ENCODE measurements at regions not wholly inside any gene's neighbourhood (a gene's known extent, or its start where the extent isn't known, plus 50 kb on each side); places are given as distances from the start of the nearest gene placed in this dataset.

- DNase-seq (ENCODE audit: low spot score) = no peak
These were observed 81.7 kb upstream of the HMHB1 start for GRCh38 chr5:143730112-143730801.

DNA sequence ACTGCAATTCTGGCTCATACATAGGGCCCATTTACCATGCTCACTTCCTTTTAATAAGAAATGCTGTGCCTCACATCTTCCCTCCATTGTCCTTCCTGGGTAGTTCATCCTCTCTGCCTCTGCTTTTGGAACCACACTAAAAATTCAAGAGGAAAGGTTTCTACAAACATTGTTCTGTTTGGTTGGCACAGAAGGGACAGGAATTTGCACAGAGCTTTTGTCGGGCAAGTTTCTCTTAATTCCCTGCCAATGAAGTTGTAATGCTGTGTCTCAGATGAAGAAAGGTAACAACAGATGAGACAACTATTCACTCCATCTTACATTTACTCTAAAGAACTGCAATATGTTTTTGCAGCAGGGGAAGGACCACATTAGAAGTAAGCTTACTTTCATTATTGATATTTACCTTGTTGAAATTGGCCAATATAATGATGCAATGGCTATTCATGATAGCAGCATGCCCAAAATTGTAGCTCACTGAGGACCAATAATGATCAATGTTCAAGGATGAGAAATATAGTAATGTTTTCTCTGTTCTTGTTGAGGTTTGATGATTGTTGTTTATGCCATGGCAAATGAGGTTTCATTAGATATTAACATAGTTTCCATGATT lies 82.5 kb upstream of the HMHB1 start:
- no peak for DNase-seq (ENCODE audit: low spot score)

DNA sequence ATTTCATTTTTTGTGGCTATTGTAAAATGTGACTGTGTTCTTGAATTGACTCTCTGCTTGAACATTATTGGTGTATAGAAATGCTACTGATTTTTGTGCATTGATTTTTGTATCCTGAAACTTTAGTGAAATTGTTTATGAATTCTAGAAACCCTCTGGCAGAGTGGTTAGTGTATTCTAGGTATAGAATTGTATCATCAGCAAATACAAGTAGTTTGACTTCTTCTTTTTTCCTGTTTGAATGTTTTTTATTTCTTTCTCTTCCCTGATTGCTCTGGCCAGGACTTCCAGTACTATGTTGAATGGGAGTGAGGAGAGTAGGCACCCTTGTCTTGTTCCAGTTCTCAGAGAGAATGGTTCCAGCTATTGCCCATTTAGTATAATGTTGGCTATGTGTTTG lies 88.8 kb upstream of the HMHB1 start:
- DNase-seq (ENCODE audit: low spot score) = no peak

DNA sequence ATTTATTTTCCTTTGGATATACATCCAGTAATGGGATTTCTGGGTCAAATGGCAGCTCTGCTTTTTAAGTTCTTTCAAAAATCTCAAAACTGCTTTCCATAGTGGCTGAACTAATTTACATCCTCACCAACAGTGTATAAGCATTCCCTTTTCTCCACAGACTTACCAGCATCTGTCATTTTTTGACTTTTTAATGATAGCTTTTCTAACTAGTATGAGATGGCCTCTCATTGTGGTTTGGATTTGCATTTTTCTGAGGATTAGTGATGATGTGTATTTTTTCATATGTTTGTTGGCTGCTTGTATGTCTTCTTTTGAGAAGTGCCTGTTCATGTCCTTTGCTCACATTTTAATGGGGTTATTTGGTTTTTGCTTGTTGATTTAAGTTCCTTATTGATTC lies 90.0 kb upstream of the HMHB1 start:
- DNase-seq (ENCODE audit: low spot score) = no peak

- DNase-seq (ENCODE audit: low spot score) = no peak
These were observed 91.3 kb upstream of the HMHB1 start for GRCh38 chr5:143720689-143721088.

DNA sequence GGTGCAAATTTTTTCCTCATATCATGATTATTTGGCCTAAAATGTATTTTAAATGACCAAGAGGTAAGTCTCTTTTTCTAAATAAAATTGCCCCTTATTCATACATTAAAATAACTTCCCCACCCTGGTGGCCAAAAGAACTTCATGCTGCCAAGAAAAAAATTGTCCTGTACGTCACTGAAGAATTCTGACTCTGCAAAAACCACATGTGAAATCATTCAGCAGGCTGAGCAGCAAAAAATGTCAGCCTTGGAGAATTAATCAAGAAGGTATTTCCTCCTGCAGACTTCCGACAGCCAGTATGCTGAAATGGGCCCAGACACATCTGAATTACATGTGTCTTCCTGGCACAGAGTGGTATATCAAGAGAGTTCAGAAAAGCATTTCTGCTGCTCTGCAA lies 94.6 kb upstream of the HMHB1 start:
- no peak for DNase-seq (ENCODE audit: low spot score)

DNA sequence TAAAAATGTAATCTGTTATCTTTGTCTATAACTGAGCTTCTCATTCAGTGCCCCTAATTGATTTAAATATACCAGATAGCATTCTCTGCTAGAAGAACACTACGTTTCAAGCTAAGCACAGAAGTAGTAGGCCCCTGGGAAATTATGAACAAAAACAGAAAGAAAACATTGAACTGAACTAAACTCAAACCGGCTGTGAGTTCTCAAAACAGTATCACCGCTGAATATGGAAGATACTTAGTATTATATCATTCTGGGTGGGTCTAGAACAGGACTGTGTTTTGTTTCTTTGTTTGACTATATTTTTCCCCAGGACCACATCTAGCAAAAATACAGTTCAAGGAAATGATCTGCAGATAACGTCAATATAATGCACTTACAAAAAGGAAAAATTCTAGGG lies 95.1 kb upstream of the HMHB1 start:
- DNase-seq (ENCODE audit: low spot score) = no peak

GRCh38 chr5:143715616-143716015 lies 96.3 kb upstream of the HMHB1 start:
- DNase-seq (ENCODE audit: low spot score) = no peak

- DNase-seq (ENCODE audit: low spot score) = no peak
These were observed 97.3 kb upstream of the HMHB1 start for GRCh38 chr5:143714629-143715028.

DNA sequence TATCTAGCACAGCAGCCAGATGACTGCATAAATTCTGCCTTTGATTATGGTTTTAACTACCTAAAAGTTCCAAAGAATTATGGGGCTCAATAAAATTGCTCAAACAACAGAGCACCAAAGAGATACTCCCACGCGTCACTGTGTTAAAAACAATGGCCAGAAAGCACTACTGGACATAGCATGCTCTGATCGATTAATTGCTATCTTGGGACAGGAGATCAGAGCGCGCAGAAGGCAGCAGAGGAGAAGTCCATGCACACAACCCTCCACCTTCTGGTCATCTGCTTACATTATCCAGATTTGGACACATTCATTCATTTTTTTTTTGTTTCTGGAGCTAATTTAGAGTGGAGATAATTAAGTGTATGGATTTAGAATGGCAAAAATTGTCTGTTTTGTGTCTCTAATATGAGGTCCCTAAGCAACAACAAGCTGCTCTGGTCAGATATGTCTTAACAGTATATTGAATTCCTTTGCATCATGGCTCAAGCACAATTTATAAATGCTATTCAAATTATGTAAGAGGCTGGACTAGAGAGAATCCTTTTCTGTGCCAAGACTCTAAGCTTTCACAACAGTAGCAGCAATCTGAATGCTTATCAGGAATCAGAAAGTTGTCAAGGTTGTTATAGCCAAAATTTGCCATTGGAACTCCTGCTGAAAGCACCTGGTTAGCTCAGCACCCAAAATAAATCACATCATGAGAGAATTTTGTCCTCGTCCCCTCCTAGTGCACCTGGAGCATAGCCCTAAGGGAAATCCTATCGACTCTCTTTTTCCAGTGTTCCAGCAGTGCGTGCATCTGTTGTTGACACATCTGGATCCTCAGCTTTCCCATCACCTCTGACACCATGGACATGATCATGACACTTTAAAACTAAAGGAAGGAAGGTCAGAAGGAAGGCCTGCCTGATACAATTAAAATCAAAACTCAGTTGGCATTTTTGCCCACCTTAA lies 98.6 kb upstream of the HMHB1 start:
- DNase-seq (ENCODE audit: low spot score) = no peak

GRCh38 chr5:143708672-143709071 lies 103.3 kb upstream of the HMHB1 start:
- no peak for DNase-seq (ENCODE audit: low spot score)

- DNase-seq (ENCODE audit: low spot score) = no peak
These were observed 104.2 kb upstream of the HMHB1 start for GRCh38 chr5:143707806-143708205.

DNA sequence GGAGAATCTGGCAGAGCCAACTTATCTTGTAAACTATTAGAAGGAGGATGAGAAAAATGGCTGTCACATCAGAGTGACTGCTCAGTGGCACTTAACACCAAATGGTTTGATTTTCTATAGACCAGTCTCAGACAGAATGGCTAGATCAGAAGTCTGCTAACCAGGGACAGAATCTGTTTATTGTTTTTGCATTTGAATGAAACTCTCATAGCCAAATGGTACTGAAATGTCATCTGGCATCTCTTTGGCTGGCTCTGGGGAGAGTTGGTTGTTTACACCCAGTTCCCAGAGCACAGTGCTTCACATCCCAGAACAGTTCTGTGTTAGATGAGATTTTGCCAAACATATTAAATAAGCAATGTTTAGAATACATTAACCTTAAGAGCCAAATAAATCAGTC lies 106.6 kb upstream of the HMHB1 start:
- no peak for DNase-seq (ENCODE audit: low spot score)

- DNase-seq (ENCODE audit: low spot score) = no peak
These were observed 108.3 kb upstream of the HMHB1 start for GRCh38 chr5:143703659-143704058.

DNA sequence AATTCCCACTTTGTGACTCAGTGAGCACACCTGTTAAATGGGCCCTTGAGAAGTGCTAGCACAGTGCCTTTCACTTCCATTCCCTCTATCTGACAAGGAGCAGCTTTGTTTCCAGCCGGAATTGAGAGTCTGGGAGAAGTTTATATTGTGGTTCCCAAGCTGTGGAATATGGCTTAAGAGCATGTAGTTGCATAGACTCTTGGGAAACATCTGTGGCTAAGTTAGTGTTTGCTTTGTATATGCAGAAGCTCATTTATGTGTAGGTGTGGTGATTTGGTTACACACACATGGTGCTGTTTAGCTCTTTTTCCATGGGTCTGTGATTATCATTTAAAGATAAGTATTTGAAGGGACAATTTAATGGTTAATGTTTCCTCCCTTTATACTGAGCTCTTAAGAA lies 110.5 kb upstream of the HMHB1 start:
- no peak for DNase-seq (ENCODE audit: low spot score)

- no peak for DNase-seq (ENCODE audit: low spot score)
These were observed 111.0 kb upstream of the HMHB1 start for GRCh38 chr5:143700994-143701393.

DNA sequence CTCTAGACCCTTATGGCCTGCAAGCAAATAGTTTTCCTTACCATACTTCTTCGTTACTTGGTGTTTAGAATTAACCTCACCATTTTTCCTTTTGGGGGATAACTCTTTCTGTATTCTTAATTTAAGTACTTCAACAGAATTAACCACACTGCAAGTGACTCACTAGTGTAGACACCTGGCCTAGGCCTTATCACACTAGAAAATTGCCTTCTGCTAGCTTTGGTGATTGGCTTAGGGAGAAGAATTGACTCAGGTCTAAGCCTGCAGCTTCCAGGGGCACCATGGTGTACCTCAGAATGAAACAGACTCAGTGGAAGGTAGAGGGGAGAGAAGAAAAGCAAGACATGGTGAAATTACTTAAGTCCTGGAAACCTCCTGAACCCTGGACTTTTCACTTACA lies 112.8 kb upstream of the HMHB1 start:
- DNase-seq (ENCODE audit: low spot score) = no peak

GRCh38 chr5:143698574-143698973 lies 113.4 kb upstream of the HMHB1 start:
- no peak for DNase-seq (ENCODE audit: low spot score)

DNA sequence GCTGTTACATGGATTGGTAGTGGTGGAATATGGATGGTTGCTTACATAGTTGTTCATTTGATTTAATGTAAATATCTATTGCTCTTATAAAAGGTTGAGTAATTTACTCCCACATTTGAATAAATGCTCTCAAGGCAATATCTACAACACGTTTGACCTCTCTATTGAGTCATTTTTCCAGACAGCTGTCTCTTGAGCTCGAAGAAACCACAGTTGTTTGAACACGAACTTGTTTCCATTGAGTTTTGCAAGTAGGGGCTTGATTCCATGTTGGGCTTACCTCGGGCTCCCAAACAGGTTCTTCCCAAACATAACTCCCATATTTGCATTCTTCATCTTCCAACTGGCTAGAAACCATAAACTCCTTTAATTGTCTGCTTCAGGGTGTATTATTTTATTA lies 115.0 kb upstream of the HMHB1 start:
- no peak for DNase-seq (ENCODE audit: low spot score)

DNA sequence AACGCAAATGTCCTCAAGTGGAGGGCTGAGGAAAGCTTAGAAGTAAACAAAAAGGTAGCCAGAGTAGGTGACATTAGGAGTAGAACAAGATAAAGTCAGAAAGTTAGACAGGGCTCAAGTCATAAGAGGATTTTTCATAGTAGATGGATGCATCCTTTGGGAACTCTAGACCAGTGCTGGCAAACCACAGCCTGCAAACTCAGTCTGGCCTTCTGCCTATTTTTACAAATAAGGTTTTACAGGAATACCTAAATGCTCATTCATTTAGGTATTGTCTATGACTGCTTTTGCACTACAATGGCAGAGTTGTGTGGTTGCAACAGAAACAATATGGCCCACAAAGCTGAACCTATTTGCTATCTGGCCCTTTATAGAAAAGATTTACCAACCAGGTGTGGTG lies 116.0 kb upstream of the HMHB1 start:
- DNase-seq (ENCODE audit: low spot score) = no peak

- DNase-seq (ENCODE audit: low spot score) = no peak
These were observed 116.6 kb upstream of the HMHB1 start for GRCh38 chr5:143695244-143695864.

DNA sequence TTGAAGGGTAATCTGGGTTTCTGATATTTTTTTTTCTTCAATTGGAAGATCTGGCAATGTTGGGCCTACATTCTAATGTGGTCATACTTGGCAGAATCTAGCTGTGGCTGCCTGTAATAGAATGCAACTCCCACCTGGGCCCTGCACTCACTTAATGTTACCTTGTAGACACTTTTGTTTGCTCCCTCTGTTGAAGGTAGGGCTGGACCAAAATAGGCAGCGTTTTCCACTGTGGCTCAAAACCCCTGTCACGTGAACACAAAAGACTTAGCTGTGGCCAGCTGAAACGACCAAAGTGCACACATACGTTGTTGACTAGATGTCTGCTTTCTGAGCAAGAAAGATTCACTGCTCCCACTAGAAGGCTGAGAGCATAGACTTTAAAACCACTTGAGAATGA lies 117.6 kb upstream of the HMHB1 start:
- DNase-seq (ENCODE audit: low spot score) = no peak

Data from LoVo (cell line).